ENCODE measurements at regions not wholly inside any gene's neighbourhood (a gene's known extent, or its start where the extent isn't known, plus 50 kb on each side); places are given as distances from the start of the nearest gene placed in this dataset.

DNA sequence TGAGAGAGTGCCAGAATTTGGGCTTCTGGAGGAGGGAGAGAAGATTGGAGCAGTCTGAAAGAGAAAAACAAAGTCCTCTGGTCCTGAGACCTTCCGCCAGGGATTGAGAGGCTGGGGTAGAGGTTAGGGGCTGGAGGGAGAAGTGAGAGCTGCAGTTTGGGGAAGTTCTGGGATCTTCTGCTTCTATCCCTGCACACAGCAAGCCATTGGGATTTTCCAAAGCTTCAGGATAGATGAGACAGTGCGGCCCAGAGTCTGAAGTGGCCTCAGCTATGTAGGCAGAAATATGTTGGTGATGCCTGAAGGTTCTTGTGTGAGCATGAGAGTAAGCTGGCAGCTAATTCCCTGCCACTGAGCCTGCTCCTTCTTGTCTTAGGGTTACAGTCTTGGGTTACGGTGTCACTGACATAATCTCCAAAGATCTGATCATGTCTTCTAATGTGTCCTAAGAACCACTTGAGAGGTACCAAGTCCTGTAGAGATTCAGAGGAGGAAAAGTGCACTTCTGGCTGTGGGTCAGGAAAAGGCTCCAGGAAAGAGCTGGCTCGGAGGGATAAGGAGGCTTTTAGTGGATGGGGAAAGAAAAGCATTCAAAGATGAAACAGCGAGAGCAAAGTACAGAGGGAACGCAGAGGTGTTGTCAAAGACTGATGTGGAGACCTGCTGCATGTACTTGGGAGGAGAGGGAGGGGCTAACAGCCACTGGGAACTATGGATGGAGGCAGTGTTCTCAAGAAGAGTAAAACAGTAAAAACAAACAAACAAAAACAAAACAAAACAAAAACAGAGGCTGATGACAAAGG is 131.1 kb upstream of the MYLIP start (continued):
- TF ChIP-seq, protein P1, sequence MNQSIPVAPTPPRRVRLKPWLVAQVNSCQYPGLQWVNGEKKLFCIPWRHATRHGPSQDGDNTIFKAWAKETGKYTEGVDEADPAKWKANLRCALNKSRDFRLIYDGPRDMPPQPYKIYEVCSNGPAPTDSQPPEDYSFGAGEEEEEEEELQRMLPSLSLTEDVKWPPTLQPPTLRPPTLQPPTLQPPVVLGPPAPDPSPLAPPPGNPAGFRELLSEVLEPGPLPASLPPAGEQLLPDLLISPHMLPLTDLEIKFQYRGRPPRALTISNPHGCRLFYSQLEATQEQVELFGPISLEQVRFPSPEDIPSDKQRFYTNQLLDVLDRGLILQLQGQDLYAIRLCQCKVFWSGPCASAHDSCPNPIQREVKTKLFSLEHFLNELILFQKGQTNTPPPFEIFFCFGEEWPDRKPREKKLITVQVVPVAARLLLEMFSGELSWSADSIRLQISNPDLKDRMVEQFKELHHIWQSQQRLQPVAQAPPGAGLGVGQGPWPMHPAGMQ (IDR thresholded peaks at IDR 0.05; ENCODE audit: borderline replicate concordance): no peak

DNA sequence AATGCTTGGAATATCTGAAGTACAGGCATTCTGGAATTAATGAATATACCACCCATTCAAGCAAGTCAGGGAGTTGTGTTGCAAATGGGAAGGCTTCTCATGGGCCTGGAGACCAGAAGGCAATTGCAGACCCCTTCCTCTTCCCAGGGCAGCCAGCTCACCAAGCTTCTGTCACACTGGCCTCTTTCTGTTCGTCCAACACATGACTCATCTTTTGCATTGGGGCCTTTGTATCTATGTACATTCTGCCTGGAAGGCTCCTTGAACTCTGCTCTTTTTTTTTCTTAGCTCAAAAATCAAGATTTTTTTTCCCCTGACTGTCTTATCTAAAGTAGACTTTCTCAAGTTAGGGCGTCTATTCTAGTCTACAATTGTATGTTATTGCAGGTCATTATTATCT is 132.9 kb upstream of the MYLIP start:
- H2AFZ ChIP-seq (ENCODE audit: control insufficient read depth, low read depth, low read length): no peak overlapping the region
- DNase-seq (ENCODE audit: low read depth, low spot score) (no peak), FAIRE-seq (no peak), ATAC-seq (no peak)
- H3K9ac ChIP-seq (ENCODE audit: control insufficient read depth, insufficient read depth, low read length): no peak overlapping the region
- WGBS (ENCODE audit: insufficient coverage, insufficient replicate concordance, low lambda C conversion rate, missing lambda C conversion rate): 61% methylated on average over 2 of the region's 2 CpGs
- H3K4me3 ChIP-seq: no peak overlapping the region
- no peaks in the 10 kb centered on the region; the same call in 2 of the 3 replicates for H3K9me3 ChIP-seq (replicated peaks; ENCODE audit: control insufficient read depth, insufficient read depth, low read length)
- ChIA-PET RAD21 (ENCODE audit: unreplicated experiment) (interaction anchor here (1.2 kb wide), 1 partner anchor 94 kb away, joined by 3 read pairs; no protein-coding TSS in a partner anchor), SMC1A (ENCODE audit: uncharacterized antibody, unreplicated experiment) (interaction anchor here (1.1 to 2.3 kb wide), 6 partner anchors 9 to 136 kb away, joined by 3 to 6 read pairs (median 3); no protein-coding TSS in a partner anchor), CTCF (interaction anchor here (1.7 kb wide), 2 partner anchors 41 to 94 kb away, joined by 4 to 5 read pairs; no protein-coding TSS in a partner anchor), POLR2A (interaction anchor here (0.6 kb wide), 1 partner anchor 129 kb away, joined by 4 read pairs; no protein-coding TSS in a partner anchor)
- intact Hi-C loops (cut with micrococcal nuclease; ENCODE audit: unreplicated experiment) (no loop called here), in situ Hi-C loops (cut with MboI) (no loop called here)
- no peaks in the 10 kb centered on the region for H3K79me2 ChIP-seq (ENCODE audit: control insufficient read depth, insufficient read depth, low read length)
- no TSS peak for BruUV-seq (replicated peaks)
- no peaks in the 10 kb centered on the region for H3K36me3 ChIP-seq (ENCODE audit: control insufficient read depth in 2 of 2, insufficient read depth in 2 of 2, low read length in 1 of 2)
- H3K4me1 ChIP-seq (ENCODE audit: control insufficient read depth, insufficient read depth, low read length): no peaks in the 10 kb centered on the region
- H4K20me1 ChIP-seq (ENCODE audit: control insufficient read depth, insufficient read depth): no peaks in the 10 kb centered on the region
- H3K4me2 ChIP-seq (ENCODE audit: control insufficient read depth, insufficient read depth): no peak overlapping the region
- no peak overlapping the region for H3K27ac ChIP-seq (ENCODE audit: control insufficient read depth, insufficient read depth)
- TF ChIP-seq IKZF2 (IDR thresholded peaks at IDR 0.05) (no peak), CREB1 (IDR thresholded peaks at IDR 0.05; ENCODE audit: low read depth) (no peak), FOS (IDR thresholded peaks at IDR 0.05; ENCODE audit: borderline replicate concordance, extremely low read depth, insufficient read length) (no peak), EP300 (IDR thresholded peaks at IDR 0.05; ENCODE audit: borderline replicate concordance in 1 of 2, control insufficient read depth in 1 of 2, low read depth in 2 of 2, low read length in 2 of 2) (no peak), FOXK2 (IDR thresholded peaks at IDR 0.05) (no peak), POU2F2 (IDR thresholded peaks at IDR 0.05; ENCODE audit: borderline replicate concordance, low read depth, low read length) (no peak), NFYA (IDR thresholded peaks at IDR 0.05; ENCODE audit: borderline replicate concordance, low read depth, low read length) (no peak), MTA3 (IDR thresholded peaks at IDR 0.05; ENCODE audit: borderline replicate concordance, low read length) (no peak), YBX1 (IDR thresholded peaks at IDR 0.05) (no peak), TCF12 (IDR thresholded peaks at IDR 0.05; ENCODE audit: low read depth, low read length) (no peak), RUNX3 (IDR thresholded peaks at IDR 0.05; ENCODE audit: low read length) (no peak), SUPT20H (IDR thresholded peaks at IDR 0.05; ENCODE audit: borderline replicate concordance, control insufficient read depth, low read depth, low read length) (no peak), JUND (IDR thresholded peaks at IDR 0.05; ENCODE audit: low read depth, low read length) (no peak), KAT2A (conservative IDR thresholded peaks at IDR 0.05; ENCODE audit: control insufficient read depth, low read depth, low read length) (no peak)
- TF ChIP-seq, protein P2, sequence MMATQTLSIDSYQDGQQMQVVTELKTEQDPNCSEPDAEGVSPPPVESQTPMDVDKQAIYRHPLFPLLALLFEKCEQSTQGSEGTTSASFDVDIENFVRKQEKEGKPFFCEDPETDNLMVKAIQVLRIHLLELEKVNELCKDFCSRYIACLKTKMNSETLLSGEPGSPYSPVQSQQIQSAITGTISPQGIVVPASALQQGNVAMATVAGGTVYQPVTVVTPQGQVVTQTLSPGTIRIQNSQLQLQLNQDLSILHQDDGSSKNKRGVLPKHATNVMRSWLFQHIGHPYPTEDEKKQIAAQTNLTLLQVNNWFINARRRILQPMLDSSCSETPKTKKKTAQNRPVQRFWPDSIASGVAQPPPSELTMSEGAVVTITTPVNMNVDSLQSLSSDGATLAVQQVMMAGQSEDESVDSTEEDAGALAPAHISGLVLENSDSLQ (IDR thresholded peaks at IDR 0.05): no peak
- TF ChIP-seq, protein P1 (IDR thresholded peaks at IDR 0.05; ENCODE audit: borderline replicate concordance): no peak
- TF ChIP-seq, protein P3, sequence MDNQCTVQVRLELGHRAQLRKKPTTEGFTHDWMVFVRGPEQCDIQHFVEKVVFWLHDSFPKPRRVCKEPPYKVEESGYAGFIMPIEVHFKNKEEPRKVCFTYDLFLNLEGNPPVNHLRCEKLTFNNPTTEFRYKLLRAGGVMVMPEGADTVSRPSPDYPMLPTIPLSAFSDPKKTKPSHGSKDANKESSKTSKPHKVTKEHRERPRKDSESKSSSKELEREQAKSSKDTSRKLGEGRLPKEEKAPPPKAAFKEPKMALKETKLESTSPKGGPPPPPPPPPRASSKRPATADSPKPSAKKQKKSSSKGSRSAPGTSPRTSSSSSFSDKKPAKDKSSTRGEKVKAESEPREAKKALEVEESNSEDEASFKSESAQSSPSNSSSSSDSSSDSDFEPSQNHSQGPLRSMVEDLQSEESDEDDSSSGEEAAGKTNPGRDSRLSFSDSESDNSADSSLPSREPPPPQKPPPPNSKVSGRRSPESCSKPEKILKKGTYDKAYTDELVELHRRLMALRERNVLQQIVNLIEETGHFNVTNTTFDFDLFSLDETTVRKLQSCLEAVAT (IDR thresholded peaks at IDR 0.05): no peak
- H3K27me3 ChIP-seq (replicated peaks in 1 of 2; ENCODE audit: control insufficient read depth in 2 of 2, insufficient read depth in 2 of 2, low read length in 1 of 2): no peaks in the 10 kb centered on the region

Data from GM12878 (cell line).